ENCODE measurements at regions not wholly inside any gene's neighbourhood (a gene's known extent, or its start where the extent isn't known, plus 50 kb on each side); places are given as distances from the start of the nearest gene placed in this dataset.
"Not testable (repeated sequence)": the region's sequence is repeated elsewhere in the genome, so short reads cannot be mapped to it uniquely, and the experiment has no call there.

- H3K4me1 ChIP-seq = no peaks in the 10 kb centered on the region
- CTCF ChIA-PET = no interaction called here
- H3K4me2 ChIP-seq = no peak overlapping the region
- TF ChIP-seq RNF2 (IDR thresholded peaks at IDR 0.05; ENCODE audit: borderline replicate concordance, low read depth) = no peak
- TF ChIP-seq PBX3 (IDR thresholded peaks at IDR 0.05) = no peak
- no peak for TF ChIP-seq FOSB (CRISPR knock-in tag; IDR thresholded peaks at IDR 0.05)
- TF ChIP-seq TFCP2L1 (CRISPR knock-in tag; IDR thresholded peaks at IDR 0.05) = no peak
- no peak for TF ChIP-seq JUN (IDR thresholded peaks at IDR 0.05)
- no peak for TF ChIP-seq RARB (CRISPR knock-in tag; IDR thresholded peaks at IDR 0.05)
- TF ChIP-seq ZFP36 (IDR thresholded peaks at IDR 0.05; ENCODE audit: borderline replicate concordance, partially characterized antibody) = no peak
- TF ChIP-seq NPAS2 (CRISPR knock-in tag; IDR thresholded peaks at IDR 0.05; ENCODE audit: borderline replicate concordance) = no peak
- FAIRE-seq = no peak
- DNase-seq (ENCODE audit: low read depth in 1 of 2, low spot score in 1 of 2) = no peak
- H3K9me3 ChIP-seq = no peaks in the 10 kb centered on the region
- POLR2A ChIA-PET = no interaction called here
- no peak overlapping the region for H3K4me3 ChIP-seq
- ATAC-seq = no peak
- H3K27ac ChIP-seq = no peak overlapping the region
These were observed 225.1 kb upstream of the FSCB start for GRCh38 chr14:44732144-44732543.

- WGBS (ENCODE audit: missing lambda C conversion rate) = 15% methylated on average over 3 of the region's 3 CpGs
- H3K27ac ChIP-seq = no peak overlapping the region
- no peak overlapping the region for H3K4me2 ChIP-seq
- DNase-seq (ENCODE audit: low read depth in 1 of 2, low spot score in 1 of 2) = no peak
- no peak overlapping the region for H3K4me3 ChIP-seq
- no peaks in the 10 kb centered on the region for H3K4me1 ChIP-seq
- no peaks in the 10 kb centered on the region for H3K9me3 ChIP-seq
- no peak for ATAC-seq
- TF ChIP-seq FOXS1 (CRISPR knock-in tag; IDR thresholded peaks at IDR 0.05) (no peak), HES2 (IDR thresholded peaks at IDR 0.05) (no peak), ATOH8 (CRISPR knock-in tag; IDR thresholded peaks at IDR 0.05; ENCODE audit: low read depth) (no peak), POLR2A (IDR thresholded peaks at IDR 0.05; ENCODE audit: low read length) (no peak), GATA3 (IDR thresholded peaks at IDR 0.05; ENCODE audit: borderline replicate concordance) (no peak), ESRRA (IDR thresholded peaks at IDR 0.05; ENCODE audit: borderline replicate concordance, low read length) (no peak), FOSB (CRISPR knock-in tag; IDR thresholded peaks at IDR 0.05) (no peak)
- FAIRE-seq = no peak
- ChIA-PET POLR2A (no interaction called here), CTCF (no interaction called here)
These were observed 223.8 kb upstream of the FSCB start for GRCh38 chr14:44730860-44731259.

GRCh38 chr14:44721395-44721794, 214.3 kb upstream of the FSCB start:
- DNase-seq (ENCODE audit: low read depth in 1 of 2, low spot score in 1 of 2); H3K27ac ChIP-seq; H3K4me2 ChIP-seq; FAIRE-seq; H3K9me3 ChIP-seq; ATAC-seq; POLR2A ChIA-PET; H3K4me3 ChIP-seq; CTCF ChIA-PET; H3K4me1 ChIP-seq: not testable (repeated sequence)
- WGBS (ENCODE audit: missing lambda C conversion rate) = 0% methylated on average over 1 of the region's 1 CpG

- H3K27ac ChIP-seq = no peak overlapping the region
- peaks cover 3% of the 10 kb centered on the region; the same call in 1 of the 3 replicates for H3K9me3 ChIP-seq
- H3K4me1 ChIP-seq = no peaks in the 10 kb centered on the region
- H3K4me2 ChIP-seq = no peak overlapping the region
- WGBS (ENCODE audit: missing lambda C conversion rate) = 28% methylated on average over 2 of the region's 2 CpGs
- FAIRE-seq (no peak), DNase-seq (ENCODE audit: low read depth in 1 of 2, low spot score in 1 of 2) (no peak), ATAC-seq (no peak)
- CTCF ChIA-PET = no interaction called here
- POLR2A ChIA-PET = no interaction called here
- TF ChIP-seq ELK1 (IDR thresholded peaks at IDR 0.05; ENCODE audit: low read depth, low read length) (no peak), TFCP2L1 (CRISPR knock-in tag; IDR thresholded peaks at IDR 0.05) (no peak), HEYL (CRISPR knock-in tag; IDR thresholded peaks at IDR 0.05) (no peak), MAFK (IDR thresholded peaks at IDR 0.05; ENCODE audit: partially characterized antibody) (no peak), ATOH8 (CRISPR knock-in tag; IDR thresholded peaks at IDR 0.05; ENCODE audit: low read depth) (no peak), HDAC2 (IDR thresholded peaks at IDR 0.05) (no peak), EHF (CRISPR knock-in tag; IDR thresholded peaks at IDR 0.05) (no peak), FOSL2 (IDR thresholded peaks at IDR 0.05) (no peak), FOSL2 (CRISPR knock-in tag; IDR thresholded peaks at IDR 0.05) (no peak), SREBF2 (IDR thresholded peaks at IDR 0.05) (no peak), BCL3 (IDR thresholded peaks at IDR 0.05) (no peak), TP53 (CRISPR knock-in tag; IDR thresholded peaks at IDR 0.05) (no peak), NPAS2 (CRISPR knock-in tag; IDR thresholded peaks at IDR 0.05; ENCODE audit: borderline replicate concordance) (no peak), ZNF302 (CRISPR knock-in tag; IDR thresholded peaks at IDR 0.05) (no peak)
- H3K4me3 ChIP-seq = no peak overlapping the region
These were observed 213.6 kb upstream of the FSCB start for GRCh38 chr14:44720707-44721106.
